Endothelial cell of umbilical vein (primary cell): ENCODE measurements at regions not wholly inside any gene's neighbourhood (a gene's known extent, or its start where the extent isn't known, plus 50 kb on each side); places are given as distances from the start of the nearest gene placed in this dataset.

Experiments used
- BruUV-seq: library from RNA; stranded (reverse); fragments of 400-500 nt; replicated peaks from 2 replicates; lab custom pipeline; 2021; lab: Mats Ljungman, UMichigan
- CTCF ChIA-PET: fragments of 300-600, 350-600 bp; sonication (Branson Sonifier 250); formaldehyde crosslinking; loops from one replicate; lab custom pipeline; 2021; ENCODE audit warnings: antibody characterized with exemption, inconsistent platforms; lab: Charles Lee
- POLR2A ChIA-PET: fragments of 300-600, 350-600 bp; sonication (Branson Sonifier 250); formaldehyde crosslinking; loops from one replicate; lab custom pipeline; 2021; ENCODE audit warnings: antibody characterized with exemption, inconsistent platforms; lab: Charles Lee
- DNase-seq: peaks from one replicate; pipeline ENCODE4 v3.0.0-alpha.2; 2011; ENCODE audit warnings: low read depth, low spot score
- FAIRE-seq: peaks from 2 replicates; lab custom pipeline; 2011; peaks lifted over from hg19 to GRCh38; lab: Jason Lieb, UNC
- H2AFZ ChIP-seq: 2 replicates; pipeline ENCODE4 v1.6.0; 2012; ENCODE audit warnings: low read depth, low read length, control low read depth, inconsistent platforms
- H3K27ac ChIP-seq: 2 replicates; pipeline ENCODE4 v1.5.1; 2011; ENCODE audit warnings: low read depth, mild to moderate bottlenecking, control low read depth, low read length, moderate library complexity; ENCODE audit not compliant: insufficient read depth
- H3K27me3 ChIP-seq, 2 experiments: 2 replicates each; pipeline versions ENCODE4 v1.6.0 to v1.6.1; 2011; ENCODE audit warnings: low read length in 2 of 2, mixed read lengths in 1 of 2; ENCODE audit not compliant: control insufficient read depth in 2 of 2, insufficient read depth in 2 of 2
- H3K36me3 ChIP-seq, 2 experiments: 2 replicates in 1 of 2; 3 replicates in 1 of 2; pipeline ENCODE4 v1.5.1; 2011; ENCODE audit warnings: low read length in 2 of 2, mild to moderate bottlenecking in 1 of 2, moderate library complexity in 1 of 2; ENCODE audit not compliant: control insufficient read depth in 2 of 2, insufficient read depth in 2 of 2; ENCODE audit errors: extremely low read depth in 1 of 2
- H3K4me1 ChIP-seq: 3 replicates; pipeline ENCODE4 v1.5.1; 2011; ENCODE audit warnings: mild to moderate bottlenecking, low read length; ENCODE audit not compliant: control insufficient read depth, insufficient read depth; ENCODE audit errors: extremely low read depth
- H3K4me2 ChIP-seq: 2 replicates; pipeline ENCODE4 v1.6.1; 2011; ENCODE audit warnings: low read length, control low read depth, mixed read lengths; ENCODE audit not compliant: insufficient read depth
- H3K4me3 ChIP-seq, 3 experiments: fragments of 200-600 bp in 1 of 3; sonication (generic), shearing (Covaris generic) in 1 of 3; replicated peaks in 1 of 3; 2 replicates each; pipeline ENCODE4 v1.5.1; 2011 to 2016; ENCODE audit warnings: control low read depth in 3 of 3, low read length in 3 of 3, mild to moderate bottlenecking in 2 of 3, inconsistent platforms in 1 of 3, low read depth in 1 of 3, moderate library complexity in 1 of 3; ENCODE audit not compliant: insufficient read depth in 1 of 3
- H3K79me2 ChIP-seq: 2 replicates; pipeline ENCODE4 v1.6.0; 2012; ENCODE audit warnings: low read length, inconsistent platforms; ENCODE audit not compliant: control insufficient read depth, insufficient read depth
- H3K9ac ChIP-seq: replicated peaks from 2 replicates; pipeline ENCODE3; 2011; ENCODE audit warnings: low read length, control low read depth; ENCODE audit not compliant: insufficient read depth; ENCODE audit errors: extremely low read depth
- H3K9me1 ChIP-seq: replicated peaks from 3 replicates; pipeline ENCODE4 v1.6.0; 2011; ENCODE audit warnings: mild to moderate bottlenecking, low read length; ENCODE audit not compliant: control insufficient read depth, insufficient read depth; ENCODE audit errors: extremely low read depth
- H3K9me3 ChIP-seq: replicated peaks from 2 replicates; pipeline ENCODE4 v1.5.1; 2012; ENCODE audit warnings: low read length, inconsistent platforms; ENCODE audit not compliant: control insufficient read depth, insufficient read depth
- H4K20me1 ChIP-seq: replicated peaks from 2 replicates; pipeline ENCODE3; 2011; ENCODE audit warnings: mild to moderate bottlenecking, low read length; ENCODE audit not compliant: control insufficient read depth, insufficient read depth; ENCODE audit errors: extremely low read depth
- EZH2 ChIP-seq: IDR thresholded peaks from 2 replicates; pipeline ENCODE4 v1.6.1; 2012; ENCODE audit warnings: borderline replicate concordance, low read depth, mild to moderate bottlenecking, moderate library complexity, low read length, inconsistent platforms; ENCODE audit not compliant: severe bottlenecking
- FOS ChIP-seq: IDR thresholded peaks from 2 replicates; pipeline ENCODE4 v1.6.1; 2011; ENCODE audit warnings: mild to moderate bottlenecking, low read length, moderate library complexity, borderline replicate concordance; ENCODE audit not compliant: insufficient read depth
- GATA2 ChIP-seq: IDR thresholded peaks from 2 replicates; pipeline ENCODE4 v1.7.0; 2011; ENCODE audit warnings: low read depth, mild to moderate bottlenecking, moderate library complexity, mixed read lengths, low read length; ENCODE audit not compliant: insufficient read length, insufficient read depth
- JUN ChIP-seq: IDR thresholded peaks from 2 replicates; pipeline ENCODE4 v1.6.1; 2011; ENCODE audit warnings: borderline replicate concordance, low read depth; ENCODE audit not compliant: insufficient read length, insufficient read depth
- MYC ChIP-seq: IDR thresholded peaks from one replicate; pipeline ENCODE4 v1.6.1; 2011; ENCODE audit warnings: mild to moderate bottlenecking, low read depth, low read length
- POLR2A ChIP-seq: IDR thresholded peaks from 2 replicates; pipeline ENCODE4 v1.6.1; 2012; ENCODE audit warnings: low read depth, mild to moderate bottlenecking, control low read depth, low read length
- POLR2AphosphoS5 ChIP-seq: IDR thresholded peaks from 2 replicates; pipeline ENCODE4 v1.6.1; 2012; ENCODE audit warnings: low read depth, mild to moderate bottlenecking, control low read depth, low read length, moderate library complexity; ENCODE audit not compliant: insufficient read depth
- dilution Hi-C: fragments of 300-500 bp; cut with MboI; formaldehyde crosslinking; loops from one replicate; pipeline ENCODE4 v1.15.0; 2019; ENCODE audit warnings: low sequenced_read_pairs; ENCODE audit not compliant: extremely low pct_ligation_motif_present
- intact Hi-C: fragments of 100-400 bp; cut with micrococcal nuclease; formaldehyde crosslinking; loops from one replicate; pipeline ENCODE4 v1.10.0; 2022
- TF ChIP-seq, protein P1 (sequence below): IDR thresholded peaks from 2 replicates; pipeline ENCODE4 v1.6.1; 2011; ENCODE audit not compliant: insufficient read depth, insufficient read length
- TF ChIP-seq, protein P2 (sequence below), 2 donors: IDR thresholded peaks; 1 replicate in 1 of 2; 2 replicates in 1 of 2; pipeline ENCODE4 v1.5.1; 2011; ENCODE audit warnings: low read length in 2 of 2, mild to moderate bottlenecking in 2 of 2, moderate library complexity in 2 of 2, control low read depth in 1 of 2, inconsistent platforms in 1 of 2, low read depth in 1 of 2; ENCODE audit not compliant: insufficient read depth in 1 of 2; ENCODE audit errors: extremely low read depth in 1 of 2

GRCh38 chr3:118635711-118636110 is 398.9 kb downstream of the IGSF11 start:
- dilution Hi-C loops (no loop called here), intact Hi-C loops (no loop called here)
- Histone ChIP-seq H3K9ac (no peak overlapping the region), H3K27me3 (no peaks in the 10 kb centered on the region), H4K20me1 (no peaks in the 10 kb centered on the region), H3K27ac (no peak overlapping the region), H3K9me3 (no peaks in the 10 kb centered on the region), H3K9me1 (no peaks in the 10 kb centered on the region), H3K4me1 (no peaks in the 10 kb centered on the region), H2AFZ (no peak overlapping the region), H3K4me3 (no peak overlapping the region), H3K4me2 (no peak overlapping the region), H3K79me2 (no peaks in the 10 kb centered on the region), H3K36me3 (no peaks in the 10 kb centered on the region)
- no peak for DNase-seq
- ChIA-PET POLR2A (no interaction called here), CTCF (no interaction called here)
- BruUV-seq: no TSS peak
- TF ChIP-seq POLR2AphosphoS5: no peak
- no peak for TF ChIP-seq EZH2
- TF ChIP-seq, protein P1, sequence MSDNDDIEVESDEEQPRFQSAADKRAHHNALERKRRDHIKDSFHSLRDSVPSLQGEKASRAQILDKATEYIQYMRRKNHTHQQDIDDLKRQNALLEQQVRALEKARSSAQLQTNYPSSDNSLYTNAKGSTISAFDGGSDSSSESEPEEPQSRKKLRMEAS: no peak
- no peak for TF ChIP-seq MYC
- TF ChIP-seq JUN: no peak
- TF ChIP-seq FOS: no peak
- TF ChIP-seq, protein P2, sequence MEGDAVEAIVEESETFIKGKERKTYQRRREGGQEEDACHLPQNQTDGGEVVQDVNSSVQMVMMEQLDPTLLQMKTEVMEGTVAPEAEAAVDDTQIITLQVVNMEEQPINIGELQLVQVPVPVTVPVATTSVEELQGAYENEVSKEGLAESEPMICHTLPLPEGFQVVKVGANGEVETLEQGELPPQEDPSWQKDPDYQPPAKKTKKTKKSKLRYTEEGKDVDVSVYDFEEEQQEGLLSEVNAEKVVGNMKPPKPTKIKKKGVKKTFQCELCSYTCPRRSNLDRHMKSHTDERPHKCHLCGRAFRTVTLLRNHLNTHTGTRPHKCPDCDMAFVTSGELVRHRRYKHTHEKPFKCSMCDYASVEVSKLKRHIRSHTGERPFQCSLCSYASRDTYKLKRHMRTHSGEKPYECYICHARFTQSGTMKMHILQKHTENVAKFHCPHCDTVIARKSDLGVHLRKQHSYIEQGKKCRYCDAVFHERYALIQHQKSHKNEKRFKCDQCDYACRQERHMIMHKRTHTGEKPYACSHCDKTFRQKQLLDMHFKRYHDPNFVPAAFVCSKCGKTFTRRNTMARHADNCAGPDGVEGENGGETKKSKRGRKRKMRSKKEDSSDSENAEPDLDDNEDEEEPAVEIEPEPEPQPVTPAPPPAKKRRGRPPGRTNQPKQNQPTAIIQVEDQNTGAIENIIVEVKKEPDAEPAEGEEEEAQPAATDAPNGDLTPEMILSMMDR (IDR thresholded peaks at IDR 0.05; ENCODE audit: extremely low read depth in 1 of 2, insufficient read depth in 1 of 2, low read depth in 1 of 2, low read length in 2 of 2): no peak
- no peak for TF ChIP-seq POLR2A
- no peak for TF ChIP-seq GATA2
- no peak for FAIRE-seq
